GM12872 (cell line): ENCODE measurements at regions not wholly inside any gene's neighbourhood (a gene's known extent, or its start where the extent isn't known, plus 50 kb on each side); places are given as distances from the start of the nearest gene placed in this dataset.

Source experiments
- CTCF ChIP-seq: IDR thresholded peaks from 3 replicates; pipeline ENCODE4 v1.5.1; 2011; ENCODE audit warnings: low read depth, mild to moderate bottlenecking, low read length, moderate library complexity; ENCODE audit not compliant: insufficient read depth

DNA sequence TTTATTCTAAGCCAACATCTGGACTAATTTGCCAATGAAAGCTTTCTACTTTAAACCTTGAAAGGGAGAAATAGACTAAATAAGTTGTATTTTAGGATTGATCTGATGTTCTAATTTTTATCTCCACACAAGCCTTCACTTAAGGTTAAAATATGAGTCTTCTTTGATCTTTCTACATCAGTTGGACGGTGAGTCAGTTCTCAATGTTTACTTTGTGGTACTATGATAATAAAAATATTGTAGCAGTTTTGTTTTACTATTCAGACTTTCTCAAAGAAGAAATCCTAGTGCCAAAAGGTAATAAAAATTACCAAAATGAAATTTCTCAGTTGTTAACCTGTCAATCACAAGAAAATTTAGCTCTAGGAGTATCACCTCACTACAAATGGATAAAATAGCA, 203.5 kb upstream of the RGMB start:
- no peak for TF ChIP-seq CTCF

- TF ChIP-seq CTCF: no peak
Measured at GRCh38 chr5:98570661-98571191, 202.7 kb upstream of the RGMB start.

GRCh38 chr5:98573834-98574320, 199.6 kb upstream of the RGMB start:
- TF ChIP-seq CTCF: no peak

- TF ChIP-seq CTCF: no peak
Measured at GRCh38 chr5:98576275-98576674, 197.2 kb upstream of the RGMB start.

GRCh38 chr5:98578438-98578837, 195.0 kb upstream of the RGMB start:
- TF ChIP-seq CTCF: no peak

DNA sequence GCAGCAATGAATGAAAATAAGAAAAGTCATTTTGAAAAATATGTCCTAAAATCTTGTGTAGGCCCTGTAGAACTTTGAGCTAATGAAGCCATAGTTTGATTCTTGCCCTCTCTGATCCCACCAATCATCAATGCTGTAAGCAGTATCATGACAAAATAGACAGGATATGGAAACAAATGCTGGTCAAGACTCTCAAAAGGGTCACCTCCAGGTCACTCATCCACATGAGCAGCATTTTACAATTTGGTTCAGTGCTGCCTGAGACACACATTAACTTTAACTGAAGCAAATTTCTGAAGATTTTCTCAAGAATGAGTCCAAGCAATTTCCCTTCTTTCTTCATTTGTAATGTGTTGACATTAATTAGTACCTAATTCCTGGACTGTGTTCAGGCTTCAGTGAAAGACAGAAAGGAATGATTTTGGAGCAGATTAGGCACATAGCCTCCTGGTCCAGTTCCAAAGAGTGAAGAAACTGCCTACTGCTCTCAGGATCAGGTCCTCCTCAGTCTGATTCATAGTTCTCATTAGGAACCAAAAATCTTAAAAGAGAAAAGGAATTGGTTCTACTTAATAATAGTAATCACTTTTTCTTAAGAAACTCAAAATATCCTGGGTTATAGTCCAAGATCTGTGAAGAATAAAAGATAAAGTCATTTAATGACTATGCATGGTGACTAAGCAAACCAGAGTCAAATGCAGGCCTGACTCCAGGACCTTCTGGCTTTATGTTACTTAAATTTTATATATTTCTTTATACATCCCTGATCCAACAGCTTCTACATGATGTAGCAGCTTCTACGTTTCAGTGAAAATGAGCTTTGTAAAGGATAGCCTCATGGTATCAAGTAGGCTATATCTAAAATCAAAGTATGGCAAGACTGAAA, 192.1 kb upstream of the RGMB start:
- TF ChIP-seq CTCF: no peak

- TF ChIP-seq CTCF: no peak
Measured at GRCh38 chr5:98583586-98583985, 189.9 kb upstream of the RGMB start.
